Thyroid gland (tissue), 4 donors: ENCODE measurements at regions not wholly inside any gene's neighbourhood (a gene's known extent, or its start where the extent isn't known, plus 50 kb on each side); places are given as distances from the start of the nearest gene placed in this dataset.

Source experiments
- DNase-seq, 2 donors: peaks; one replicate each; pipeline ENCODE4 v3.0.0-alpha.2; 2019
- H3K27ac ChIP-seq, 3 donors: fragments of 200-600 bp; sonication (generic); 1 replicate in 2 of 3; 2 replicates in 1 of 3; pipeline ENCODE4 v1.5.1; 2016 to 2019; ENCODE audit warnings: mild to moderate bottlenecking in 1 of 3, moderate library complexity in 1 of 3
- H3K27me3 ChIP-seq: fragments of 200-600 bp; sonication (generic); one replicate; pipeline ENCODE4 v1.5.1; 2019
- H3K36me3 ChIP-seq, 2 donors: fragments of 200-600 bp; sonication (generic); one replicate each; pipeline ENCODE4 v1.5.1; 2016 to 2019
- H3K4me1 ChIP-seq, 2 donors: fragments of 200-600 bp; sonication (generic); one replicate each; pipeline ENCODE4 v1.5.1; 2017 to 2019
- H3K4me3 ChIP-seq, 3 donors: fragments of 200-600 bp; sonication (generic); replicated peaks in 1 of 3; 1 replicate in 2 of 3; 2 replicates in 1 of 3; pipeline ENCODE4 v1.5.1; 2016; ENCODE audit warnings: mild to moderate bottlenecking in 1 of 3
- H3K9me3 ChIP-seq: fragments of 200-600 bp; sonication (generic); one replicate; pipeline ENCODE4 v1.5.1; 2017
- POLR2A ChIP-seq, 2 donors: fragments of 450-650 bp; IDR thresholded peaks; one replicate each; pipeline ENCODE4 v1.6.1; 2017; ENCODE audit warnings: antibody characterized with exemption in 2 of 2, mild to moderate bottlenecking in 2 of 2, moderate library complexity in 1 of 2
- WGBS, 2 donors: methylation state at CpG; one replicate each; pipeline ENCODE4 v1.1.5; 2017; 5-methylcytosine and 5-hydroxymethylcytosine counted together
- intact Hi-C: fragments of 100-400 bp; cut with DNase I; formaldehyde crosslinking; loops from one replicate; pipeline ENCODE4 v1.15.1; 2023
- TF ChIP-seq, protein P1 (sequence below), 6 experiments: fragments of 200-600 bp in 3 of 6; fragments of 450-650 bp in 3 of 6; sonication (generic) in 3 of 6; IDR thresholded peaks; one replicate each; pipeline ENCODE4 v1.5.1; 2016 to 2019; ENCODE audit warnings: antibody characterized with exemption in 6 of 6, mild to moderate bottlenecking in 2 of 6, inconsistent platforms in 1 of 6, moderate library complexity in 1 of 6

DNA sequence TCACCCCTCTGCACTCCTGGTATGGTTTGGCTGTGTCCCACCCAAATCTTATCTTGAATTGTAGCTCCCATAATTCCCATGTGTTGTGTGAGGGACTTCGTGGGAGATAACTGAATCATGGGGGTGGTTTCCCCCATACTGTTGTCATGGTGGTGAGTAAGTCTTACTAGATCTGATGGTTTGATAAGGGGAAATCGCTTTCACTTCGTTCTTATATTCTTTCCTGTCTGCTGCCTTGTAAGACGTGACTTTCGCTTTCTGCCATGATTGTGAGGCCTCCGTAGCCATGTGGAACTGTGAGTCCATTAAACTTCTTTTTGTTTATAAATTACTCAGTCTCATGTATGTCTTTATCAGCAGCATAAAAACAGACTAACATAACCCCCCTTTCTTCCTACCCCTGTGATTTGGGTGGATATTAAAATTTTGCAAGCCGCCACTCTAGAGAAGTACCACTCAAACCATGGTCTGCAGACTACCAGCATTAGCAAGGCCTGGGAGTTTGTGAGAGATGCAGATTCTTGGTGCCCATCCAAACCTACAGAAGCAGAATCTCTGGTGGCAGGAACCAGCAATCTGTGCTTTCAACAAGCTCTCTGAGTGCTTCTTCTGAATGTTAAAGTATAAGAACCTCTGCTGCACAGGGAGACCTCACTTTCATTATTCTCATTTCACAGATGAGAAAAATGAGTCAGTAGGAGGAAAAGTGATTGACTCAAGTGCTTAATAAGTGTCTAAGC is 999.5 kb upstream of the EEF2KMT start:
- Histone ChIP-seq H3K27ac (no peak overlapping the region), H3K27me3 (no peaks in the 10 kb centered on the region), H3K9me3 (no peaks in the 10 kb centered on the region), H3K36me3 (no peaks in the 10 kb centered on the region), H3K4me3 (no peak overlapping the region), H3K4me1 (no peaks in the 10 kb centered on the region)
- WGBS, 2 donors, result 87 to 92% methylated on average over 7 of the region's 7 CpGs
- intact Hi-C loops, result no loop called here
- TF ChIP-seq, protein P1, sequence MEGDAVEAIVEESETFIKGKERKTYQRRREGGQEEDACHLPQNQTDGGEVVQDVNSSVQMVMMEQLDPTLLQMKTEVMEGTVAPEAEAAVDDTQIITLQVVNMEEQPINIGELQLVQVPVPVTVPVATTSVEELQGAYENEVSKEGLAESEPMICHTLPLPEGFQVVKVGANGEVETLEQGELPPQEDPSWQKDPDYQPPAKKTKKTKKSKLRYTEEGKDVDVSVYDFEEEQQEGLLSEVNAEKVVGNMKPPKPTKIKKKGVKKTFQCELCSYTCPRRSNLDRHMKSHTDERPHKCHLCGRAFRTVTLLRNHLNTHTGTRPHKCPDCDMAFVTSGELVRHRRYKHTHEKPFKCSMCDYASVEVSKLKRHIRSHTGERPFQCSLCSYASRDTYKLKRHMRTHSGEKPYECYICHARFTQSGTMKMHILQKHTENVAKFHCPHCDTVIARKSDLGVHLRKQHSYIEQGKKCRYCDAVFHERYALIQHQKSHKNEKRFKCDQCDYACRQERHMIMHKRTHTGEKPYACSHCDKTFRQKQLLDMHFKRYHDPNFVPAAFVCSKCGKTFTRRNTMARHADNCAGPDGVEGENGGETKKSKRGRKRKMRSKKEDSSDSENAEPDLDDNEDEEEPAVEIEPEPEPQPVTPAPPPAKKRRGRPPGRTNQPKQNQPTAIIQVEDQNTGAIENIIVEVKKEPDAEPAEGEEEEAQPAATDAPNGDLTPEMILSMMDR (IDR thresholded peaks at IDR 0.05), result no peak
- no peak for TF ChIP-seq POLR2A (IDR thresholded peaks at IDR 0.05)
- DNase-seq, result no peak

DNA sequence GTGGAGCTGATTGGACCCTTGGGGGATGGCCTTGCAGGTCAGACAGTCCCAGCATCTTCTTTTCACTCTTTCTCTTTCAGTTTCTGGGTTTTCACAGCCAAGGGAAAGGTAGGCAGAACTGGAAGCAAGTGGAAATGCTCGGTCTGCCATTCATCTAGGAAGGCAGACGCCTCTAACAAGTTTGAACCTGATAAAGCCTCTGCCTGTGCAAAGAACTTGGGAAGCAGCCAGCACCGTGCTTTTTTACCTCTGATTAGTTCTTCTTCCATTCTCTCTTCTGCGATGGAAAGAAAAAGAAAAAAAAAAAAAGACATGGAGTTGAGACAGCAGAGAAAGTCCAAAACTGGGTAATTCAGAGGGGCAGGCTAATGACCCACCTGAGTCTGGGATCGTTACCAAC is 997.8 kb upstream of the EEF2KMT start:
- DNase-seq, result no peak
- no peak overlapping the region for H3K27ac ChIP-seq

DNA sequence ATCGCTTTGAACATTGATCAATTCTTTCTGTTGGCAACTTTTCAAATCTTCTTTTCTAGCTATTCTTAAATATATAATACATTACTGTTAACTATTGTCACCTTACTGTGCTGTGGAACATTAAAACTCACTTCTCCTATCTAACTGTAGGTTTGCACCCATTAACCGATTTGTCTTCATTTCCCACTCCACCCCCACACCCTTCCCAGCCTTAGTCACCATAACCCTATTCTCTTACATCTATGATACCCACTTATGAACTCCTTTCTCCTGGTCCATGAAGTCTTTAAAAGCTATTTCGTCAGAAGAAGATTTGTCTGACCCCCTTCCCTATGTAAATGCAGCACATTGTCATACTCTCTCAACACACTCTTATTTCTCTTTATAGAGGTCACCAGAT is 993.4 kb upstream of the EEF2KMT start:
- TF ChIP-seq POLR2A (IDR thresholded peaks at IDR 0.05), result no peak
- TF ChIP-seq, protein P1 (IDR thresholded peaks at IDR 0.05), result no peak
- Histone ChIP-seq H3K4me3 (no peak overlapping the region), H3K27ac (no peak overlapping the region), H3K9me3 (no peaks in the 10 kb centered on the region), H3K27me3 (no peaks in the 10 kb centered on the region), H3K4me1 (no peaks in the 10 kb centered on the region), H3K36me3 (no peaks in the 10 kb centered on the region)
- intact Hi-C loops, result no loop called here
- WGBS, 2 donors, result 86 to 89% methylated on average over 3 of the region's 3 CpGs
- no peak for DNase-seq

More for the DNA sequence above, 997.8 kb upstream of the EEF2KMT start:
- H3K27me3 ChIP-seq, result no peaks in the 10 kb centered on the region
- no peaks in the 10 kb centered on the region for H3K9me3 ChIP-seq
- H3K36me3 ChIP-seq, result no peaks in the 10 kb centered on the region
- no peaks in the 10 kb centered on the region for H3K4me1 ChIP-seq
- intact Hi-C loops, result no loop called here
- WGBS, 2 donors, result 68 to 84% methylated on average over 5 of the region's 5 CpGs
- TF ChIP-seq POLR2A (IDR thresholded peaks at IDR 0.05), result no peak
- TF ChIP-seq, protein P1 (IDR thresholded peaks at IDR 0.05), result no peak
- H3K4me3 ChIP-seq, result no peak overlapping the region

DNA sequence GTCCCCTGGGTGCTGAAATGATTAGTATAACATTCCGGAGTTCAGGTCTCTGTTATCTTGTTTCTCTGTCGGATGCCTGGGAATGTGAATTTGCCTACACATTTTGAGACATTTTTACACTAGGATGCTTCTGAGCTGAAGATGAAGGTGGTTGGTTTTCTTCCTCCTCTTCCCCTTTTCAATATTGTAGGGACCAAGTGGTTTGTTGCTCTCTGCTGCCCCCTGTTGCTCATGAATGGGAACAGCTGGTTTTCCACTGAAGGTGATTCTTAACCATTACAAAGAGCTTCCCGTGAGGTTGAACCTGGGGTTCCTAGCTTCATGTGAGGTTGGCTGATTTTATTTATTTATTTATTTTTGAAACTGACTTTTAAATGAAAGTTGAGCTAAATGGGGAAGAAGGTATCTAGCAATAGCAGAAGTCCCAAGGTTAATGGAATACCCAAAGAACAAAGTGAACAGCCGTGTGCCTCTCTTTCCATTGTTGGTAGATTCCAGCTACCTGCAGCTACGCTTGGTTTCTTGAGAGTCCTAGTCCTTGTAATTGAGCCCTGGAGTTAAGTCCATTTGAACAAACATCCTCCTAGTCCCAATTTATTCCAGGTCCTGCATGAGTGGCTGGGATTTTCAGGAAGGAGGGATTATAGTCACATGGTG is 983.9 kb upstream of the EEF2KMT start:
- H3K27me3 ChIP-seq, result no peaks in the 10 kb centered on the region
- TF ChIP-seq, protein P1 (IDR thresholded peaks at IDR 0.05), result peak in 3 of 6 experiments; percentile 16 to 33 (median 25)
- TF ChIP-seq POLR2A (IDR thresholded peaks at IDR 0.05), result no peak
- no peaks in the 10 kb centered on the region for H3K36me3 ChIP-seq
- H3K4me1 ChIP-seq, result no peaks in the 10 kb centered on the region
- H3K4me3 ChIP-seq, result no peak overlapping the region
- no peak overlapping the region for H3K27ac ChIP-seq
- intact Hi-C loops, result no loop called here
- WGBS, 2 donors, result 18 to 23% methylated on average over 5 of the region's 5 CpGs
- no peaks in the 10 kb centered on the region for H3K9me3 ChIP-seq
- DNase-seq, result peak in 1 of 2 donors; percentile 5

DNA sequence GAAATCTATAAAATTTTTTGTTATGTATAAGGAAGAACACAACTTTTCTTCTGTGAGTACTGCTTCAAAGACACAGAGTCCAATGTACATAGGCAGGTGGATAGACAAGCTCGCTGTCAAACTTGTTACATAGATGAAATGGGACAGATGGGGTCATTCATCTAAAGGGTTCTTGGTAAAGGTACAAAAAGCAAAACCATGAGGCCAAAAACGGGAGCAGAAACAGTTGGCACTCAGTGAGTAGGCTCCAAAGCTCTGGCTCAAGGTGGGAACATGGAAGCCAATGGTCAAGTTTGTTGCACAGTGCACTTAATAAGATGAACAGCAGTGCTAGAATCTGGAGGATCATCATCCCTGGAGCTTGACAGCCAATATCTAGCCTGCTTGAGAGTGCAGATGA is 979.0 kb upstream of the EEF2KMT start:
- WGBS, 2 donors, result 69 to 78% methylated on average over 2 of the region's 2 CpGs
- no peak for DNase-seq
- Histone ChIP-seq H3K27me3 (no peaks in the 10 kb centered on the region), H3K36me3 (no peaks in the 10 kb centered on the region), H3K4me1 (no peaks in the 10 kb centered on the region), H3K27ac (no peak overlapping the region), H3K9me3 (no peaks in the 10 kb centered on the region), H3K4me3 (no peak overlapping the region)
- intact Hi-C loops, result no loop called here
- TF ChIP-seq, protein P1 (IDR thresholded peaks at IDR 0.05), result no peak
- no peak for TF ChIP-seq POLR2A (IDR thresholded peaks at IDR 0.05)
